BE2C (cell line): ENCODE measurements at regions not wholly inside any gene's neighbourhood (a gene's known extent, or its start where the extent isn't known, plus 50 kb on each side); places are given as distances from the start of the nearest gene placed in this dataset.

Experiments used
- DNase-seq: peaks from one replicate; pipeline ENCODE4 v3.0.0-alpha.2; 2020
- H3K27me3 ChIP-seq: fragments of 250-450 bp; sonication (Bioruptor Pico); 2 replicates; pipeline ENCODE4 v1.5.1; 2020; ENCODE audit warnings: mild to moderate bottlenecking
- H3K36me3 ChIP-seq: fragments of 250-450 bp; sonication (Bioruptor Pico); 2 replicates; pipeline ENCODE4 v1.5.1; 2020; ENCODE audit warnings: mild to moderate bottlenecking
- H3K4me1 ChIP-seq: fragments of 250-450 bp; sonication (Bioruptor Pico); 2 replicates; pipeline ENCODE4 v1.5.1; 2020
- H3K4me3 ChIP-seq: 2 replicates; pipeline ENCODE4 v1.5.1; 2011; ENCODE audit warnings: low read depth, low read length
- H3K9me3 ChIP-seq: fragments of 250-450 bp; sonication (Bioruptor Pico); 2 replicates; pipeline ENCODE4 v1.5.1; 2020
- TF ChIP-seq, protein P1 (sequence below): IDR thresholded peaks from 2 replicates; pipeline ENCODE4 v1.5.1; 2012; ENCODE audit warnings: mild to moderate bottlenecking, low read depth, low read length

GRCh38 chr5:25027061-25027460 is 382.3 kb upstream of the CDH10 start:
- DNase-seq = no peak
- Histone ChIP-seq H3K4me1 (peaks cover 4% of the 10 kb centered on the region), H3K4me3 (no peak overlapping the region), H3K36me3 (no peaks in the 10 kb centered on the region), H3K9me3 (no peaks in the 10 kb centered on the region), H3K27me3 (no peaks in the 10 kb centered on the region)
- TF ChIP-seq, protein P1, sequence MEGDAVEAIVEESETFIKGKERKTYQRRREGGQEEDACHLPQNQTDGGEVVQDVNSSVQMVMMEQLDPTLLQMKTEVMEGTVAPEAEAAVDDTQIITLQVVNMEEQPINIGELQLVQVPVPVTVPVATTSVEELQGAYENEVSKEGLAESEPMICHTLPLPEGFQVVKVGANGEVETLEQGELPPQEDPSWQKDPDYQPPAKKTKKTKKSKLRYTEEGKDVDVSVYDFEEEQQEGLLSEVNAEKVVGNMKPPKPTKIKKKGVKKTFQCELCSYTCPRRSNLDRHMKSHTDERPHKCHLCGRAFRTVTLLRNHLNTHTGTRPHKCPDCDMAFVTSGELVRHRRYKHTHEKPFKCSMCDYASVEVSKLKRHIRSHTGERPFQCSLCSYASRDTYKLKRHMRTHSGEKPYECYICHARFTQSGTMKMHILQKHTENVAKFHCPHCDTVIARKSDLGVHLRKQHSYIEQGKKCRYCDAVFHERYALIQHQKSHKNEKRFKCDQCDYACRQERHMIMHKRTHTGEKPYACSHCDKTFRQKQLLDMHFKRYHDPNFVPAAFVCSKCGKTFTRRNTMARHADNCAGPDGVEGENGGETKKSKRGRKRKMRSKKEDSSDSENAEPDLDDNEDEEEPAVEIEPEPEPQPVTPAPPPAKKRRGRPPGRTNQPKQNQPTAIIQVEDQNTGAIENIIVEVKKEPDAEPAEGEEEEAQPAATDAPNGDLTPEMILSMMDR = no peak

DNA sequence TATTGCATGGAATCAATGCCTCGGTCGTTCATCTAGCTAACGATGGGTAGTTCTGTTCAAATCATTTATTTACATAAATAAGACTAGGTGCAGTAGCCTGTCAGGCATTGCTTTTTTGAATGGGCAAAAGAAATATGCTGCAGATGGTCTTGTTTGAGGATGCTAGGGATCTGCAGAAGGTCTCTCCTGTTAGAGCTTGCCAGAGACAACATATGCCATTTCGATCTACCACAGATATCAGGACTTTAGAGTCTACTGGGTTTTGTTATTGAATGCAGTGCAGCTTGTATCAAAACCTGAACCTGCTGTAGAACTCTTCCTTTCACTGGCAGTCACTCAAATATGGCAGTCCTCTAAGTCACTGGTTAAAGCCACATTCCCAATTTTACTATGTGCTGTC is 381.1 kb upstream of the CDH10 start:
- H3K9me3 ChIP-seq = no peaks in the 10 kb centered on the region
- DNase-seq = no peak
- H3K36me3 ChIP-seq = no peaks in the 10 kb centered on the region
- H3K4me3 ChIP-seq = no peak overlapping the region
- H3K4me1 ChIP-seq = peaks cover 4% of the 10 kb centered on the region
- H3K27me3 ChIP-seq = no peaks in the 10 kb centered on the region
- TF ChIP-seq, protein P1 = no peak

GRCh38 chr5:25020454-25020853 is 375.7 kb upstream of the CDH10 start:
- no peak overlapping the region for H3K4me3 ChIP-seq
- H3K4me1 ChIP-seq = no peaks in the 10 kb centered on the region
- TF ChIP-seq, protein P1 = no peak
- no peaks in the 10 kb centered on the region for H3K36me3 ChIP-seq
- DNase-seq = no peak
- H3K9me3 ChIP-seq = no peaks in the 10 kb centered on the region
- H3K27me3 ChIP-seq = no peaks in the 10 kb centered on the region

DNA sequence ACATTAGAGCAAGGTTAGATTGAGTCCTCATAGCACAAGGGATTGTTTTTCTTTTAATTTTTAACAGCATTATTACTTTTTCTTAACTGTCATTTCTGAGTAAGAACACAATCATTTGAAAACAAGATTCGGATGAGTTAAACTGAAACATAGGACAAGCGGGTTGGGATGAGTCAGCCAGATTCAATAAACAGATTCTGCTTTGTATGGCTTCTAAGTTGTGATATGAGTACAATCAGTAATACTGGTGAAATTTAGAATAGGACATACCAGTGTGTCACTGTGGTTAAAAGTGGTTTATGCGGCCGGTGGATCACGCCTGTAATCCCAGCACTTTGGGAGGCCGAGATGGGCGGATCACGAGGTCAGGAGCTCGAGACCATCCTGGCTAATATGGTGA is 364.3 kb upstream of the CDH10 start:
- Histone ChIP-seq H3K4me3 (no peak overlapping the region), H3K27me3 (no peaks in the 10 kb centered on the region), H3K4me1 (no peaks in the 10 kb centered on the region; the same call in 1 of the 2 replicates), H3K36me3 (no peaks in the 10 kb centered on the region), H3K9me3 (no peaks in the 10 kb centered on the region; the same call in 1 of the 2 replicates)
- TF ChIP-seq, protein P1 = no peak
- DNase-seq = no peak

DNA sequence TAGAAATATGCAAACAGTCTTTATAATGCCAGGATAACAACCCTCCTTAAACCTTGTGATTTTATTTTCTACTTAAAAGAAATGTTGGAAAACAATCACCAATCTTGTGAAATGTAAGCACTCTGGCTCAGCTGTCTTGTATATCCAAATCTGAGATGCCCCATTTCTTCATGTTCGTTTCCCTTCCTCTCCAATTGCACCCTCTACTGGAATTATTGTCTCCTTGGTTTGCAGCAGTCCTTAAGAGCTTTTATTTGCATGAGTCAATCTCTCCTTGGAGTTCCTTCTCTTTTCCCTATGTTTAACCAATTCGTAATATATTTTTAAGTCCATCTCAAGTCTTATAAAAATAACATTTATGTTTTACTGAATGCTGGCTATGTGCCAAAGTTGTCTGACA is 362.0 kb upstream of the CDH10 start:
- no peak for DNase-seq
- Histone ChIP-seq H3K27me3 (no peaks in the 10 kb centered on the region), H3K4me3 (no peak overlapping the region), H3K9me3 (no peaks in the 10 kb centered on the region; the same call in 1 of the 2 replicates), H3K4me1 (no peaks in the 10 kb centered on the region; the same call in 1 of the 2 replicates), H3K36me3 (no peaks in the 10 kb centered on the region)
- TF ChIP-seq, protein P1 = peak; percentile 76

- H3K4me1 ChIP-seq = no peaks in the 10 kb centered on the region; the same call in 1 of the 2 replicates
- H3K36me3 ChIP-seq = no peaks in the 10 kb centered on the region
- TF ChIP-seq, protein P1 = no peak
- no peak overlapping the region; the same call in 1 of the 2 replicates for H3K4me3 ChIP-seq
- H3K9me3 ChIP-seq = no peaks in the 10 kb centered on the region; the same call in 1 of the 2 replicates
- no peaks in the 10 kb centered on the region for H3K27me3 ChIP-seq
- DNase-seq = no peak
Observed at GRCh38 chr5:25006237-25006636, 361.5 kb upstream of the CDH10 start.
